RWPE1 (cell line): ENCODE measurements at regions not wholly inside any gene's neighbourhood (a gene's known extent, or its start where the extent isn't known, plus 50 kb on each side); places are given as distances from the start of the nearest gene placed in this dataset.

ENCODE experiments used
- CTCF ChIA-PET: fragments of 350-600 bp; sonication (Branson Sonifier 250); formaldehyde crosslinking; extraction: SDS; loops from one replicate; lab custom pipeline; 2021; lab: Yijun Ruan, JAX
- POLR2A ChIA-PET: fragments of 400-600 bp; formaldehyde crosslinking; extraction: SDS; loops from one replicate; lab custom pipeline; 2020; ENCODE audit warnings: antibody characterized with exemption; ENCODE audit not compliant: low non-redundant PET; lab: Yijun Ruan, JAX
- DNase-seq: peaks from one replicate; pipeline ENCODE4 v3.0.0; 2012; ENCODE audit warnings: low spot score
- H3K27ac ChIP-seq: fragments of 450-650 bp; 2 replicates; pipeline ENCODE4 v1.5.1; 2017
- CTCF ChIP-seq: fragments of 450-650 bp; conservative IDR thresholded peaks from 2 replicates; pipeline ENCODE4 v1.5.1; 2017; ENCODE audit warnings: low read depth, mild to moderate bottlenecking

GRCh38 chr5:119304439-119305211 lies 51.2 kb upstream of the TNFAIP8 start:
- TF ChIP-seq CTCF, result no peak
- POLR2A ChIA-PET, result interaction anchor here (0.6 kb wide), 1 partner anchor 9 kb away, joined by 3 read pairs; no protein-coding TSS in a partner anchor
- CTCF ChIA-PET, result interaction anchor here (1.1 kb wide), 2 partner anchors 11 kb away, joined by 5 to 6 read pairs; no protein-coding TSS in a partner anchor

More at GRCh38 chr5:119304439-119305211, 51.2 kb upstream of the TNFAIP8 start:
- no peak for DNase-seq
- no peak overlapping the region for H3K27ac ChIP-seq
